Right lobe of liver (tissue), 4 donors: ENCODE measurements at regions not wholly inside any gene's neighbourhood (a gene's known extent, or its start where the extent isn't known, plus 50 kb on each side); places are given as distances from the start of the nearest gene placed in this dataset.

Source experiments
- CTCF ChIP-seq, 4 donors: fragments of 200-600 bp in 3 of 4; fragments of 450-650 bp in 1 of 4; IDR thresholded peaks; one replicate each; pipeline versions ENCODE4 v1.5.1 to v1.8.0; 2016 to 2022; ENCODE audit warnings: antibody characterized with exemption in 4 of 4, mild to moderate bottlenecking in 2 of 4
- POLR2A ChIP-seq: fragments of 450-650 bp; IDR thresholded peaks from one replicate; pipeline ENCODE4 v1.6.1; 2017; ENCODE audit warnings: antibody characterized with exemption, mild to moderate bottlenecking
- donor health status: DM: no; HTN: no; CAD: no.
- donor health status: DM: no; HTN: no; CAD: no.
- donor health status: DM: no; HTN: yes; CAD: no.

- TF ChIP-seq POLR2A (no peak), CTCF (IDR thresholded peaks at IDR 0.05) (no peak)
Measured at GRCh38 chr3:110855207-110855606, 216.4 kb upstream of the NECTIN3 start.
